Esophagus (tissue), 2 donors: ENCODE measurements at regions not wholly inside any gene's neighbourhood (a gene's known extent, or its start where the extent isn't known, plus 50 kb on each side); places are given as distances from the start of the nearest gene placed in this dataset.
A peak's percentile ranks its signal among the peaks of the same experiment; 100 is the strongest.
"Not testable (repeated sequence)": the region's sequence is repeated elsewhere in the genome, so short reads cannot be mapped to it uniquely, and the experiment has no call there.

Source experiments
- H3K27ac ChIP-seq, 2 donors: one replicate each; pipeline ENCODE4 v1.5.1; 2013; ENCODE audit warnings: low read depth in 2 of 2, mild to moderate bottlenecking in 2 of 2, inconsistent platforms in 1 of 2, low read length in 1 of 2, moderate library complexity in 1 of 2
- H3K27me3 ChIP-seq, 2 donors: one replicate each; pipeline ENCODE4 v1.6.1; 2013; ENCODE audit warnings: low read length in 2 of 2, control low read depth in 1 of 2, mild to moderate bottlenecking in 1 of 2; ENCODE audit not compliant: insufficient read depth in 2 of 2, control insufficient read depth in 1 of 2
- H3K36me3 ChIP-seq, 2 donors: one replicate each; pipeline ENCODE4 v1.6.1; 2013; ENCODE audit warnings: low read length in 1 of 2; ENCODE audit not compliant: control insufficient read depth in 2 of 2, insufficient read depth in 2 of 2
- H3K4me1 ChIP-seq, 2 donors: one replicate each; pipeline ENCODE4 v1.6.1; 2013; ENCODE audit warnings: low read length in 1 of 2; ENCODE audit not compliant: control insufficient read depth in 2 of 2, insufficient read depth in 2 of 2
- H3K4me3 ChIP-seq, 2 donors: one replicate each; pipeline ENCODE4 v1.5.1; 2013; ENCODE audit warnings: low read length in 2 of 2, mild to moderate bottlenecking in 2 of 2, low read depth in 1 of 2, moderate library complexity in 1 of 2
- H3K9me3 ChIP-seq, 2 donors: one replicate each; pipeline ENCODE4 v1.6.1; 2013; ENCODE audit warnings: mild to moderate bottlenecking in 2 of 2, low read depth in 1 of 2, low read length in 1 of 2, moderate library complexity in 1 of 2; ENCODE audit not compliant: control insufficient read depth in 2 of 2, insufficient read depth in 1 of 2
- WGBS, 2 donors: extraction: QIAGEN DNeasy Blood & Tissue Kit; methylation state at CpG; one replicate each; pipeline ENCODE4 v1.1.7; 2013; 5-methylcytosine and 5-hydroxymethylcytosine counted together
- donor health status: healthy with polysubstance abuse.
- donor health status: Bipolar disorder and iron deficiency.

DNA sequence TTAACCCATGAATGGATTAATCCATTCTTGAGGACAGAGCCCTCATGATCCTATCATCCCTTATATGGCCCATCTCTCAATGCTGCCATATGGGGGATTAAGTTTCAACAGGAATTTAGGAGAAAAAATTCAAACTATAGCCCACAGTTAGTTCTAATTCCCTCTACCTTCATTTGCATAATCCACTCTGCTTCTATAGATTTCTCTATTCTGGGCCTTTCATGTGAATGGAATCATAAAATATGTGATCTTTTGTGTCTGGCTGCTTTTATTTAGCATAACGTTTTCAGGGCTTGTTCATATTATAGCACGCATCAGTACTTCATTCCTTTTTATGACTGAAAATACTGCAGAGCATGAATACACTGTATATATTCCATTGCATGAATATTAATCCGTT is 55.4 kb downstream of the CTSL start:
- Histone ChIP-seq H3K9me3 (no peaks in the 10 kb centered on the region), H3K4me3 (no peak overlapping the region), H3K4me1 (no peaks in the 10 kb centered on the region), H3K27ac (no peak overlapping the region), H3K27me3 (no peaks in the 10 kb centered on the region), H3K36me3 (no peaks in the 10 kb centered on the region)
- 83 to 89% methylated on average over 3 of the region's 3 CpGs for WGBS, 2 donors

GRCh38 chr9:87783180-87783579 is 57.3 kb downstream of the CTSL start:
- WGBS, 2 donors = 91 to 94% methylated on average over 4 of the region's 4 CpGs
- H3K4me1 ChIP-seq = no peaks in the 10 kb centered on the region

DNA sequence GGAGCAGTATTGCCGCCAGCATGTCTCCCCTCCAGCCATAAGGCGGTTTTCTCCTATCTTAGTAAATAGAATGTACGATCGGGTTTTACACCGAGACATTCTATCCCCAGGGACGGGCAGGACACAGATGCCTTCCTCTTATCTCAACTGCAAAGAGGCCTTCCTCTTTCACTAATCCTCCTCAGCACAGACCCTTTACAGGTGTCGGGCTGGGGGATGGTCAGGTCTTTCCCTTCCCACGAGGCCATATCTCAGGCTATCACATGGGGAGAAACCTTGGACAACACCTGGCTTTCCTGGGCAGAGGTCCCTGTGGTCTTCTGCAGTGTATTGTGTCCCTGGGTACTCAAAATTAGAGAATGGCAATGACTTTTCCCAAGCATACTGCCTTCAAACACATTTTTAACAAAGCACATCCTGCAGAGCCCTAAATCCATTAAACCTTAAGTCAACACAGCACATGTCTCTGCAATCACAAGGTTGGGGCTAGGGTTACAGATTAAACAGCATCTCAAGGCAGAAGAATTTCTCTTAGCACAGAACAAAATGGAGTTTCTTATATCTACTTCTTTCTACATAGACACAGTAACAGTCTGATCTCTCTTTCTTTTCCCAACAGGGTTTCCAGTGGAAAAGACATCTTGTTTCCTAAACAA is 59.5 kb downstream of the CTSL start:
- not testable (repeated sequence) for H3K4me3 ChIP-seq, H3K27ac ChIP-seq, H3K36me3 ChIP-seq, H3K4me1 ChIP-seq, H3K9me3 ChIP-seq, H3K27me3 ChIP-seq
- WGBS, 2 donors = 51 to 56% methylated on average over 7 to 8 of the region's 8 CpGs

More at GRCh38 chr9:87783180-87783579, 57.3 kb downstream of the CTSL start:
- H3K27me3 ChIP-seq = no peaks in the 10 kb centered on the region
- H3K9me3 ChIP-seq = no peaks in the 10 kb centered on the region
- no peak overlapping the region for H3K4me3 ChIP-seq
- no peak overlapping the region for H3K27ac ChIP-seq
- no peaks in the 10 kb centered on the region for H3K36me3 ChIP-seq

GRCh38 chr9:87786423-87786822 is 60.5 kb downstream of the CTSL start:
- Histone ChIP-seq H3K9me3 (no peaks in the 10 kb centered on the region), H3K27ac (no peak overlapping the region), H3K4me3 (no peak overlapping the region), H3K36me3 (no peaks in the 10 kb centered on the region), H3K27me3 (no peaks in the 10 kb centered on the region), H3K4me1 (no peaks in the 10 kb centered on the region)
- WGBS, 2 donors = 85 to 87% methylated on average over 2 of the region's 2 CpGs

- WGBS, 2 donors = 62% methylated on average over 2 of the region's 2 CpGs
- H3K9me3 ChIP-seq = no peaks in the 10 kb centered on the region
- no peaks in the 10 kb centered on the region for H3K4me1 ChIP-seq
- H3K27me3 ChIP-seq = no peaks in the 10 kb centered on the region
- H3K27ac ChIP-seq = no peak overlapping the region
- no peaks in the 10 kb centered on the region for H3K36me3 ChIP-seq
- no peak overlapping the region for H3K4me3 ChIP-seq
These were observed 61.0 kb downstream of the CTSL start for GRCh38 chr9:87786876-87787275.

- Histone ChIP-seq H3K36me3 (no peaks in the 10 kb centered on the region), H3K27ac (no peak overlapping the region), H3K4me3 (no peak overlapping the region), H3K9me3 (peaks cover 0 to 2% of the 10 kb centered on the region in 2 donors), H3K27me3 (no peaks in the 10 kb centered on the region), H3K4me1 (no peaks in the 10 kb centered on the region)
- 88 to 94% methylated on average over 5 of the region's 5 CpGs for WGBS, 2 donors
These were observed 61.8 kb downstream of the CTSL start for GRCh38 chr9:87787735-87788134.

DNA sequence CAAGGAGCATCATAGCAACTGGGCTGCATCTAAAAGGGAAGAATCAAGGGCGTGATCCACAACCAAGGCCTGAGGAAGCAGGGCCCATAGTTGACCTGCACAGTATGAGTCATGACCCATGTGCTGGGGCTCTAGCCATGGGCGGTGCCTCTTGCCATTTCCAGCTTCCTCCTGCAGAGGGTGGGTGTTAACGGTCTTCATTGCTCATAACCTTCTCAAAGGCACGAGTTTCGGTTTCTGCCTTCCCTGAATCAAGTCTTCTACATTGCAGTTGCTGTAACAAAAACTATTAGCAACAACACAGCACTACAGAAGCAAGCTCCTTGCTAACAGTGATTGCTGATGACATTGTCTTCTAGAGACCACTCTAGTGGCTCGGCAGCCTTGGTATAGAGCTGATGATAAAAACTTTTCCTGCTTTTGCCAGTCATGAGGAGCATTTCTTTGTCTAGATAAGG is 66.9 kb downstream of the CTSL start:
- Histone ChIP-seq H3K27ac (peak overlapping the region in 1 of 2 donors; percentile 38), H3K9me3 (peaks cover 0 to 2% of the 10 kb centered on the region in 2 donors), H3K4me1 (no peaks in the 10 kb centered on the region), H3K36me3 (no peaks in the 10 kb centered on the region), H3K27me3 (no peaks in the 10 kb centered on the region), H3K4me3 (no peak overlapping the region)
- WGBS, 2 donors = 67 to 71% methylated on average over 6 of the region's 6 CpGs

- peak overlapping the region in 1 of 2 donors; percentile 38 for H3K27ac ChIP-seq
- no peaks in the 10 kb centered on the region for H3K4me1 ChIP-seq
- no peaks in the 10 kb centered on the region for H3K27me3 ChIP-seq
- H3K9me3 ChIP-seq = peaks cover 0 to 2% of the 10 kb centered on the region in 2 donors
- H3K36me3 ChIP-seq = no peaks in the 10 kb centered on the region
- 65 to 68% methylated on average over 6 of the region's 6 CpGs for WGBS, 2 donors
- H3K4me3 ChIP-seq = no peak overlapping the region
These were observed 67.4 kb downstream of the CTSL start for GRCh38 chr9:87793292-87793691.

DNA sequence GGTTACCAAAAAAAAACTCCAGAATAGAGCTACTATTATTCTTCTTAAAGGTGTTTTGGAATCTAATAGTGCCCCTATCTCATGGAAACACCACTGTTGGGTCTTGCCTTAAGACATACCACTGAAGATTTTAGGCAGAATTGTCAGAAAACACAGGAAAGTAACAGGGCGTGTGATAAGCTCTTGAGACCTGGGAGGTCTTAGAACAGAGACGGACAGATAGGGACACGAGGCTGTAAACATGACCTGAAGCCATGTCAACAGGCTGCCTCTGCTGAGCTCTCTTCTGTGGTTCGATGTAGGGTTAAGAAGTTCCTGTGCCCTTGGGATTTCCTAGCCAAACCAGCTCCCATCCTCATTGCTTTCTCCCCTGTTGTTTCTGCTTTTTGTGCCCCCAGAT is 69.3 kb downstream of the CTSL start:
- H3K9me3 ChIP-seq = peaks cover 0 to 4% of the 10 kb centered on the region in 2 donors
- no peaks in the 10 kb centered on the region for H3K27me3 ChIP-seq
- 74 to 80% methylated on average over 4 of the region's 4 CpGs for WGBS, 2 donors
- no peak overlapping the region for H3K4me3 ChIP-seq
- no peaks in the 10 kb centered on the region for H3K4me1 ChIP-seq
- H3K36me3 ChIP-seq = no peaks in the 10 kb centered on the region
- H3K27ac ChIP-seq = no peak overlapping the region

GRCh38 chr9:87796196-87796595 is 70.3 kb downstream of the CTSL start:
- Histone ChIP-seq H3K27me3 (no peaks in the 10 kb centered on the region), H3K9me3 (peaks cover 0 to 4% of the 10 kb centered on the region in 2 donors), H3K36me3 (no peaks in the 10 kb centered on the region), H3K4me3 (no peak overlapping the region), H3K4me1 (no peaks in the 10 kb centered on the region), H3K27ac (no peak overlapping the region)
- 66 to 72% methylated on average over 2 of the region's 2 CpGs for WGBS, 2 donors
